GM10266 (cell line): ENCODE measurements at regions not wholly inside any gene's neighbourhood (a gene's known extent, or its start where the extent isn't known, plus 50 kb on each side); places are given as distances from the start of the nearest gene placed in this dataset.

ENCODE experiments used
- DNase-seq: peaks from one replicate; pipeline ENCODE4 v3.0.0; 2012; ENCODE audit errors: extremely low spot score
- CTCF ChIP-seq: IDR thresholded peaks from 2 replicates; pipeline ENCODE4 v1.5.1; 2012; ENCODE audit warnings: mild to moderate bottlenecking, low read depth; ENCODE audit not compliant: control insufficient read depth, insufficient read depth; ENCODE audit errors: missing control alignments

GRCh38 chr7:22627136-22627535 is 99.9 kb upstream of the IL6 start:
- TF ChIP-seq CTCF: no peak
- DNase-seq: no peak

- no peak for DNase-seq
- TF ChIP-seq CTCF: no peak
Observed at GRCh38 chr7:22625251-22625650, 101.7 kb upstream of the IL6 start.

GRCh38 chr7:22624781-22625180 is 102.2 kb upstream of the IL6 start:
- no peak for TF ChIP-seq CTCF
- DNase-seq: no peak

- DNase-seq: no peak
- no peak for TF ChIP-seq CTCF
Observed at GRCh38 chr7:22622116-22622785, 104.7 kb upstream of the IL6 start.

GRCh38 chr7:22618528-22618927 is 108.5 kb upstream of the IL6 start:
- no peak for DNase-seq
- TF ChIP-seq CTCF: no peak

GRCh38 chr7:22617166-22617565 is 109.8 kb upstream of the IL6 start:
- TF ChIP-seq CTCF: no peak
- no peak for DNase-seq

GRCh38 chr7:22613496-22613895 is 113.5 kb upstream of the IL6 start:
- no peak for DNase-seq
- no peak for TF ChIP-seq CTCF
